ENCODE measurements at regions not wholly inside any gene's neighbourhood (a gene's known extent, or its start where the extent isn't known, plus 50 kb on each side); places are given as distances from the start of the nearest gene placed in this dataset.

GRCh38 chr14:100638211-100638855, 51.1 kb upstream of the BEGAIN start:
- FAIRE-seq, result no peak

GRCh38 chr14:100639280-100639679, 52.1 kb upstream of the BEGAIN start:
- FAIRE-seq (no peak), DNase-seq (ENCODE audit: low spot score) (no peak)

More at GRCh38 chr14:100638211-100638855, 51.1 kb upstream of the BEGAIN start:
- DNase-seq (ENCODE audit: low spot score), result no peak

- FAIRE-seq (no peak), DNase-seq (ENCODE audit: low spot score) (peak; percentile 47)
Observed at GRCh38 chr14:100640471-100641273, 53.5 kb upstream of the BEGAIN start.

GRCh38 chr14:100641274-100641860, 54.1 kb upstream of the BEGAIN start:
- FAIRE-seq, result no peak

GRCh38 chr14:100643426-100643825, 56.2 kb upstream of the BEGAIN start:
- no peak for FAIRE-seq
- DNase-seq (ENCODE audit: low spot score), result no peak

More at GRCh38 chr14:100641274-100641860, 54.1 kb upstream of the BEGAIN start:
- no peak for DNase-seq (ENCODE audit: low spot score)

- DNase-seq (ENCODE audit: low spot score) (no peak), FAIRE-seq (no peak)
Observed at GRCh38 chr14:100644383-100644782, 57.2 kb upstream of the BEGAIN start.

GRCh38 chr14:100644784-100645183, 57.6 kb upstream of the BEGAIN start:
- FAIRE-seq (no peak), DNase-seq (ENCODE audit: low spot score) (no peak)

- peak; percentile 24 for DNase-seq (ENCODE audit: low spot score)
- no peak for FAIRE-seq
Observed at GRCh38 chr14:100645196-100645981, 58.2 kb upstream of the BEGAIN start.

GRCh38 chr14:100645982-100646314, 58.7 kb upstream of the BEGAIN start:
- FAIRE-seq, result no peak

GRCh38 chr14:100648474-100649172, 61.4 kb upstream of the BEGAIN start:
- FAIRE-seq (no peak), DNase-seq (ENCODE audit: low spot score) (no peak)

More at GRCh38 chr14:100645982-100646314, 58.7 kb upstream of the BEGAIN start:
- DNase-seq (ENCODE audit: low spot score), result no peak

GRCh38 chr14:100649173-100649519, 61.9 kb upstream of the BEGAIN start:
- DNase-seq (ENCODE audit: low spot score), result no peak
- FAIRE-seq, result no peak

- FAIRE-seq (no peak), DNase-seq (ENCODE audit: low spot score) (no peak)
Observed at GRCh38 chr14:100651999-100652508, 64.8 kb upstream of the BEGAIN start.

GRCh38 chr14:100652744-100653143, 65.5 kb upstream of the BEGAIN start:
- FAIRE-seq (no peak), DNase-seq (ENCODE audit: low spot score) (no peak)

- FAIRE-seq, result no peak
- DNase-seq (ENCODE audit: low spot score), result no peak
Observed at GRCh38 chr14:100653409-100653808, 66.2 kb upstream of the BEGAIN start.

- DNase-seq (ENCODE audit: low spot score), result no peak
- FAIRE-seq, result no peak
Observed at GRCh38 chr14:100654025-100654813, 67.0 kb upstream of the BEGAIN start.

- no peak for FAIRE-seq
- DNase-seq (ENCODE audit: low spot score), result peak; percentile 26
Observed at GRCh38 chr14:100654814-100655740, 67.9 kb upstream of the BEGAIN start.

GRCh38 chr14:100655741-100656085, 68.5 kb upstream of the BEGAIN start:
- no peak for FAIRE-seq

GRCh38 chr14:100656996-100657395, 69.7 kb upstream of the DLK1 start:
- DNase-seq (ENCODE audit: low spot score) (no peak), FAIRE-seq (no peak)

More at GRCh38 chr14:100655741-100656085, 68.5 kb upstream of the BEGAIN start:
- no peak for DNase-seq (ENCODE audit: low spot score)

GRCh38 chr14:100657780-100658179, 68.9 kb upstream of the DLK1 start:
- DNase-seq (ENCODE audit: low spot score) (no peak), FAIRE-seq (no peak)

Measured in RCC 7860 (cell line).